ENCODE measurements at regions not wholly inside any gene's neighbourhood (a gene's known extent, or its start where the extent isn't known, plus 50 kb on each side); places are given as distances from the start of the nearest gene placed in this dataset.

GRCh38 chr5:112024769-112025168 is 267.8 kb upstream of the NREP start:
- DNase-seq, result no peak

GRCh38 chr5:112024221-112024620 is 267.2 kb upstream of the NREP start:
- DNase-seq, result no peak

- DNase-seq, result no peak
These were observed 266.8 kb upstream of the NREP start for GRCh38 chr5:112023766-112024165.

- DNase-seq, result no peak
These were observed 261.9 kb upstream of the NREP start for GRCh38 chr5:112018846-112019245.

- DNase-seq, result no peak
These were observed 260.0 kb upstream of the NREP start for GRCh38 chr5:112016980-112017379.

- no peak for DNase-seq
These were observed 257.9 kb upstream of the NREP start for GRCh38 chr5:112014783-112015395.

GRCh38 chr5:112013660-112014059 is 256.7 kb upstream of the NREP start:
- no peak for DNase-seq

- DNase-seq, result no peak
These were observed 255.1 kb upstream of the NREP start for GRCh38 chr5:112012104-112012503.

- no peak for DNase-seq
These were observed 253.5 kb upstream of the NREP start for GRCh38 chr5:112010475-112010874.

- DNase-seq, result no peak
These were observed 249.7 kb upstream of the NREP start for GRCh38 chr5:112006721-112007120.

GRCh38 chr5:112005623-112005930 is 248.6 kb upstream of the NREP start:
- DNase-seq, result no peak

- no peak for DNase-seq
These were observed 248.1 kb upstream of the NREP start for GRCh38 chr5:112004867-112005622.

- DNase-seq, result no peak
These were observed 245.4 kb upstream of the NREP start for GRCh38 chr5:112002376-112002775.

GRCh38 chr5:111999286-111999685 is 242.3 kb upstream of the NREP start:
- DNase-seq, result no peak

- no peak for DNase-seq
These were observed 241.9 kb upstream of the NREP start for GRCh38 chr5:111998871-111999270.

GRCh38 chr5:111997711-111998110 is 240.7 kb upstream of the NREP start:
- DNase-seq, result no peak

- DNase-seq, result no peak
These were observed 240.3 kb upstream of the NREP start for GRCh38 chr5:111997308-111997707.

- no peak for DNase-seq
These were observed 239.6 kb upstream of the NREP start for GRCh38 chr5:111996574-111996973.

- DNase-seq, result no peak
These were observed 238.7 kb upstream of the NREP start for GRCh38 chr5:111995701-111996100.

- no peak for DNase-seq
These were observed 236.2 kb upstream of the NREP start for GRCh38 chr5:111993242-111993641.

- DNase-seq, result no peak
These were observed 227.1 kb upstream of the NREP start for GRCh38 chr5:111984044-111984443.

GRCh38 chr5:111983459-111983858 is 226.5 kb upstream of the NREP start:
- no peak for DNase-seq

- no peak for DNase-seq
These were observed 220.4 kb upstream of the NREP start for GRCh38 chr5:111977436-111977829.

GRCh38 chr5:111976705-111977435 is 219.9 kb upstream of the NREP start:
- no peak for DNase-seq
